Osteocyte (in vitro differentiated cells): ENCODE measurements at regions not wholly inside any gene's neighbourhood (a gene's known extent, or its start where the extent isn't known, plus 50 kb on each side); places are given as distances from the start of the nearest gene placed in this dataset.
"Not testable (repeated sequence)": the region's sequence is repeated elsewhere in the genome, so short reads cannot be mapped to it uniquely, and the experiment has no call there.

Experiments
- DNase-seq: peaks from one replicate; pipeline ENCODE4 v3.0.0; 2021; ENCODE audit warnings: mixed read lengths; ENCODE audit not compliant: unreplicated experiment; ENCODE audit errors: extremely low spot score
- H3K27ac Mint-ChIP-seq: one replicate; pipeline ENCODE4 v1.8.0; 2021; ENCODE audit warnings: mild to moderate bottlenecking, mixed read lengths; ENCODE audit not compliant: unreplicated experiment
- H3K27me3 Mint-ChIP-seq: one replicate; pipeline ENCODE4 v1.8.0; 2021; ENCODE audit warnings: mixed read lengths; ENCODE audit not compliant: unreplicated experiment
- H3K36me3 Mint-ChIP-seq: one replicate; pipeline ENCODE4 v1.8.0; 2021; ENCODE audit warnings: mixed read lengths; ENCODE audit not compliant: unreplicated experiment
- H3K4me1 Mint-ChIP-seq: one replicate; pipeline ENCODE4 v1.8.0; 2021; ENCODE audit warnings: mixed read lengths; ENCODE audit not compliant: unreplicated experiment
- H3K4me3 Mint-ChIP-seq: one replicate; pipeline ENCODE4 v1.8.0; 2021; ENCODE audit warnings: mild to moderate bottlenecking, moderate library complexity, mixed read lengths; ENCODE audit not compliant: unreplicated experiment
- H3K9me3 Mint-ChIP-seq: one replicate; pipeline ENCODE4 v1.8.0; 2021; ENCODE audit warnings: mixed read lengths; ENCODE audit not compliant: unreplicated experiment
- TF ChIP-seq, protein P1 (sequence below): fragments of 200-600 bp; sonication (generic); IDR thresholded peaks from 2 replicates; pipeline ENCODE4 v1.5.0; 2021; ENCODE audit warnings: antibody characterized with exemption, mild to moderate bottlenecking, moderate library complexity

DNA sequence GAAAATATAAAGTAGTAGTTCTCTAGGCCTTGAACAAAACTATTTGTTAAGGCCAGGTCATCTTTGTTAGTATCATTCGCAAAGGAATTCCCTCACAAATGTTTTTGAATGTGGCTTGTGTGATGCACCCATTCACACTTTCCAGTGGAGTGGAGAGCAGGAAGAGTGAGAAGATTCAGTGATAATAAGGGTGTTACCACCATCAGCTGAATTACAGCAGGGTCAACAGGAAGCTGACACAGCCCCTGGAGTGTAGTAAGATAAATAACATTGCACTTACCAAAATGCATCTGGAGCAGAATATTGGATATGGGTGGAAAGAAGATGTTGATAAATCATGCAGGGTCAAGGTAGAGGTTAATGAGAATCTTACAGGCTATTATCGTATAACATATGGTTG lies 231.0 kb downstream of the DSC3 start:
- H3K36me3 Mint-ChIP-seq, result no peaks in the 10 kb centered on the region
- TF ChIP-seq, protein P1, sequence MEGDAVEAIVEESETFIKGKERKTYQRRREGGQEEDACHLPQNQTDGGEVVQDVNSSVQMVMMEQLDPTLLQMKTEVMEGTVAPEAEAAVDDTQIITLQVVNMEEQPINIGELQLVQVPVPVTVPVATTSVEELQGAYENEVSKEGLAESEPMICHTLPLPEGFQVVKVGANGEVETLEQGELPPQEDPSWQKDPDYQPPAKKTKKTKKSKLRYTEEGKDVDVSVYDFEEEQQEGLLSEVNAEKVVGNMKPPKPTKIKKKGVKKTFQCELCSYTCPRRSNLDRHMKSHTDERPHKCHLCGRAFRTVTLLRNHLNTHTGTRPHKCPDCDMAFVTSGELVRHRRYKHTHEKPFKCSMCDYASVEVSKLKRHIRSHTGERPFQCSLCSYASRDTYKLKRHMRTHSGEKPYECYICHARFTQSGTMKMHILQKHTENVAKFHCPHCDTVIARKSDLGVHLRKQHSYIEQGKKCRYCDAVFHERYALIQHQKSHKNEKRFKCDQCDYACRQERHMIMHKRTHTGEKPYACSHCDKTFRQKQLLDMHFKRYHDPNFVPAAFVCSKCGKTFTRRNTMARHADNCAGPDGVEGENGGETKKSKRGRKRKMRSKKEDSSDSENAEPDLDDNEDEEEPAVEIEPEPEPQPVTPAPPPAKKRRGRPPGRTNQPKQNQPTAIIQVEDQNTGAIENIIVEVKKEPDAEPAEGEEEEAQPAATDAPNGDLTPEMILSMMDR, result no peak
- H3K4me3 Mint-ChIP-seq, result no peak overlapping the region
- DNase-seq, result no peak
- H3K27me3 Mint-ChIP-seq, result no peaks in the 10 kb centered on the region
- H3K27ac Mint-ChIP-seq, result no peak overlapping the region
- no peaks in the 10 kb centered on the region for H3K4me1 Mint-ChIP-seq
- H3K9me3 Mint-ChIP-seq, result peaks cover 3% of the 10 kb centered on the region

DNA sequence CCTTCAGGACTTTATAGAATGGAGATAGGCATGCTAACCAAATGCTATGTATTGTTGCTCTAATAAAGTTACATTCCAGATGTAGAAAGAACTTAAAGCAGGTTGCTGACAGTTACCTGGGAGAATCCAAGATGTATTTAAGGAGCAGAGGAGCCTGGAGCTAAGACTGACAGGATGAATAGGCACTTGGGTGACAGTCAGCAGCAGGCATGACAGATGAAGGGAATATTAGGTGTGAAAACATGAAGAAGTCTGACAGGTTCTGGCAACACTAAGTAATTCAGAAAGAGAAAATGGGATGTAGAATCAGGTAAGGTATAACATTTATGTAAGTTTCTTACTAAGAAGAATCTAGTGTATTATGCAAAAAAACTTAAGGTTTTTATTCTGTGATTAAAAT lies 232.0 kb downstream of the DSC3 start:
- H3K4me3 Mint-ChIP-seq, result no peak overlapping the region
- no peaks in the 10 kb centered on the region for H3K27me3 Mint-ChIP-seq
- H3K27ac Mint-ChIP-seq, result no peak overlapping the region
- DNase-seq, result no peak
- no peaks in the 10 kb centered on the region for H3K4me1 Mint-ChIP-seq
- TF ChIP-seq, protein P1, result no peak
- H3K36me3 Mint-ChIP-seq, result no peaks in the 10 kb centered on the region
- H3K9me3 Mint-ChIP-seq, result no peaks in the 10 kb centered on the region

DNA sequence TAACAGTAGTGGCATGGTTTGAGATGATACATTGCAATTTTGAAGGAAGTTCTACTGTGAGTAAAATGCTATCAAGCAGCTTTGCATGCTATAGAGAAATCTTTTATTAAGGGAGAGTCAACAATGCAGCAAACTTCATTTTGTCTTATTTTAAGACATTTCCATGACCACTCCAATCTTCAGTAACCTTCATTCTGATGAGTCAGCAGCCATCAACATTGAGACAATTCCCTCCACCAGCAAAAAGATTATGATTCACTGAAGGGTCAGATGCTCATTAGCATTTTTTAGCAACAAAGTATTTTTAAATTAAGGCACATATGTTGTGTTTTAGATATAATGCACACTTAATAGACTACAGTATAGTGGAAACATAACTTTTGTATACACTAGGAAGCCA lies 235.7 kb downstream of the DSC3 start:
- H3K4me1 Mint-ChIP-seq, result no peaks in the 10 kb centered on the region
- no peak overlapping the region for H3K4me3 Mint-ChIP-seq
- peaks cover 3% of the 10 kb centered on the region for H3K27me3 Mint-ChIP-seq
- DNase-seq, result no peak
- H3K27ac Mint-ChIP-seq, result no peak overlapping the region
- TF ChIP-seq, protein P1, result no peak
- H3K9me3 Mint-ChIP-seq, result no peaks in the 10 kb centered on the region
- no peaks in the 10 kb centered on the region for H3K36me3 Mint-ChIP-seq

DNA sequence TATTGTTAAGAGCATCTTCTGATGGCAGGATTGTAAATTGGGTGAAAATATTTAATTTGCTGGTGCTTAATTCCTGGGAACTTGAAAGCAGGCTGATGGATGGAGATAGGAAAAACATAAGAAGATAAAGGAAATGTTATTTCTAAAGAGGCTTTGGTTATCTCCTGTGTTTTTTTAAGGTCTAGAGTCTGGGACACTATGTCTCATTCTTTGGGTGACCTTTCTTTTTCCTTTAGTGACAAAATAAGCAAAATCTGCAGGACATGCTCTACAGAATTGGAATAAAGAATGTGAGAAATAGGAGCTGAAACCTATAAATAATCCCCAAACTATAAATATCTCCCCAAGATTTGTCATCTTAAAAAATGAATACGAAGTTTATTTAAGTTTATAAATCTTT lies 241.7 kb downstream of the DSC3 start:
- no peak for DNase-seq
- Mint-ChIP-seq H3K4me1 (peaks cover 5% of the 10 kb centered on the region), H3K36me3 (no peaks in the 10 kb centered on the region), H3K9me3 (peaks cover 4% of the 10 kb centered on the region), H3K4me3 (no peak overlapping the region), H3K27me3 (peaks cover 4% of the 10 kb centered on the region), H3K27ac (no peak overlapping the region)
- TF ChIP-seq, protein P1, result no peak

DNA sequence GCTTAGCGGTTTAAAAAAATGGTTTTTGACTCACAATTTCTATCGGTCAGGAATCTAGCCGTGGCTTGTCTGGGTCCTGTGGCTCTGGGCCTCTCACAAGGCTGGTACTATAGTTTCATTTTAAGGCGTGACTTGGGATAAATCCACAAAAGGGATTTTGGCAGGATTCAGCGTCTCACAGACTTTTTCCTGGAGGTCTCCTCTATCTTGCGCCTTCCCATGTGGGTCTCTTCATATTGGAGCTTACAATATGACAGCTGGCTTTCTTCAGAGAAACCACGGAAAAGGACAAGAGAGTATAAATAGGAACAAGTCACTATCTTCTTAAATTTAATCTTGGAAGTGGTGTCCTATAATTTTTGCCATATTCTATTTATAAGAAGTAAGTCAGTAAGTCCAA lies 250.5 kb downstream of the DSC3 start:
- no peaks in the 10 kb centered on the region for H3K36me3 Mint-ChIP-seq
- H3K27ac Mint-ChIP-seq, result no peak overlapping the region
- no peak overlapping the region for H3K4me3 Mint-ChIP-seq
- H3K4me1 Mint-ChIP-seq, result no peaks in the 10 kb centered on the region
- TF ChIP-seq, protein P1, result no peak
- no peaks in the 10 kb centered on the region for H3K27me3 Mint-ChIP-seq
- peaks cover 20% of the 10 kb centered on the region for H3K9me3 Mint-ChIP-seq
- DNase-seq, result no peak

DNA sequence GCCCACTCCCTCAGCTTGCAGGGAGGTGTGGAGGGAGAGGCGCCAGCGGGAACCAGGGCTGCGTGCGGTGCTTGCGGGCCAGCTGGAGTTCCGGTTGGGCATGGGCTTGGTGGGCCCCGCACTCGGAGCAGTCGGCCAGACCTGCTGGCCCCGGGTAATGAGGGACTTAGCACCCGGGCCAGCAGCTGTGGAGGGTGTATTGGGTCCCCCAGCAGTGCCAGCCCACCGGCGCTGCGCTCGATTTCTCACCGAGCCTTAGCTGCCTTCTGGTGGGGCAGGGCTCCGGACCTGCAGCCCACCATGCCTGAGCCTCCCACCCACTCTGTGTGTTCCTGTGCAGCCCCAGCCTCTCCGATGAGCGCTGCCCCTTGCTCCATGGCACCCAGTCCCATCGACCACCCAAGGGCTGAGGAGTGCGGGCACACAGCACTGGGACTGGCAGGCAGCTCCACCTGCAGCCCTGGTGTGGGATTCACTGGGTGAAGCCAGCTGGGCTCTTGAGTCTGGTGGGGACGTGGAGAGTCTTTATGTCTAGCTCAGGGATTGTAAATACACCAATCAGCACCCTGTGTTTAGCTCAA lies 254.0 kb downstream of the DSC3 start:
- H3K9me3 Mint-ChIP-seq, result peaks cover 20% of the 10 kb centered on the region
- not testable (repeated sequence) for H3K4me3 Mint-ChIP-seq, H3K36me3 Mint-ChIP-seq, H3K27me3 Mint-ChIP-seq, DNase-seq, H3K4me1 Mint-ChIP-seq, H3K27ac Mint-ChIP-seq
